Left lung (tissue), 4 donors: ENCODE measurements at regions not wholly inside any gene's neighbourhood (a gene's known extent, or its start where the extent isn't known, plus 50 kb on each side); places are given as distances from the start of the nearest gene placed in this dataset.

Source experiments
- ATAC-seq: fragments of 200-7000 bp; cut with Tn5 transposase; one replicate; pipeline ENCODE4 v1.9.1; 2020; ENCODE audit warnings: moderate library complexity
- DNase-seq, 4 donors: peaks; one replicate each; pipeline ENCODE4 v3.0.0-alpha.2; 2013 to 2020
- H3K27ac ChIP-seq, 2 donors: fragments of 200-600 bp; sonication (generic) in 1 of 2; one replicate each; pipeline versions ENCODE4 v1.5.0 to v1.8.0; 2020 to 2021
- H3K27me3 ChIP-seq, 2 donors: fragments of 200-600 bp; sonication (generic) in 1 of 2; one replicate each; pipeline versions ENCODE4 v1.5.0 to v1.8.0; 2020 to 2021
- H3K36me3 ChIP-seq, 2 donors: fragments of 200-600 bp; sonication (generic) in 1 of 2; one replicate each; pipeline versions ENCODE4 v1.5.0 to v1.8.0; 2020 to 2021
- H3K4me1 ChIP-seq, 2 donors: fragments of 200-600 bp; one replicate each; pipeline ENCODE4 v1.8.0; 2021
- H3K4me3 ChIP-seq, 2 donors: fragments of 200-600 bp; sonication (generic) in 1 of 2; one replicate each; pipeline versions ENCODE4 v1.5.0 to v1.8.0; 2020 to 2021; ENCODE audit warnings: mild to moderate bottlenecking in 1 of 2
- H3K9me3 ChIP-seq, 2 donors: fragments of 200-600 bp; sonication (generic) in 1 of 2; one replicate each; pipeline versions ENCODE4 v1.5.0 to v1.8.0; 2020 to 2021
- intact Hi-C, 2 donors: fragments of 100-400 bp; cut with DNase I; formaldehyde crosslinking; loops; one replicate each; pipeline versions ENCODE4 v1.11.2 to v1.14.2; 2022
- TF ChIP-seq, protein P1 (sequence below), 2 donors: fragments of 200-600 bp; sonication (generic) in 1 of 2; IDR thresholded peaks; one replicate each; pipeline versions ENCODE4 v1.5.0 to v1.8.0; 2021; ENCODE audit warnings: antibody characterized with exemption in 2 of 2
- donor health status: DM: no; HTN: yes; CAD: no.
- donor health status: DM: no; HTN: no; CAD: no.

GRCh38 chr4:83660578-83660977 is 124.7 kb downstream of the GPAT3 start:
- DNase-seq (no peak), ATAC-seq (no peak)
- H3K27ac ChIP-seq: no peak overlapping the region
- H3K36me3 ChIP-seq: no peaks in the 10 kb centered on the region
- H3K9me3 ChIP-seq: no peaks in the 10 kb centered on the region
- no peaks in the 10 kb centered on the region for H3K4me1 ChIP-seq
- H3K4me3 ChIP-seq: no peak overlapping the region
- intact Hi-C loops: no loop called here
- TF ChIP-seq, protein P1, sequence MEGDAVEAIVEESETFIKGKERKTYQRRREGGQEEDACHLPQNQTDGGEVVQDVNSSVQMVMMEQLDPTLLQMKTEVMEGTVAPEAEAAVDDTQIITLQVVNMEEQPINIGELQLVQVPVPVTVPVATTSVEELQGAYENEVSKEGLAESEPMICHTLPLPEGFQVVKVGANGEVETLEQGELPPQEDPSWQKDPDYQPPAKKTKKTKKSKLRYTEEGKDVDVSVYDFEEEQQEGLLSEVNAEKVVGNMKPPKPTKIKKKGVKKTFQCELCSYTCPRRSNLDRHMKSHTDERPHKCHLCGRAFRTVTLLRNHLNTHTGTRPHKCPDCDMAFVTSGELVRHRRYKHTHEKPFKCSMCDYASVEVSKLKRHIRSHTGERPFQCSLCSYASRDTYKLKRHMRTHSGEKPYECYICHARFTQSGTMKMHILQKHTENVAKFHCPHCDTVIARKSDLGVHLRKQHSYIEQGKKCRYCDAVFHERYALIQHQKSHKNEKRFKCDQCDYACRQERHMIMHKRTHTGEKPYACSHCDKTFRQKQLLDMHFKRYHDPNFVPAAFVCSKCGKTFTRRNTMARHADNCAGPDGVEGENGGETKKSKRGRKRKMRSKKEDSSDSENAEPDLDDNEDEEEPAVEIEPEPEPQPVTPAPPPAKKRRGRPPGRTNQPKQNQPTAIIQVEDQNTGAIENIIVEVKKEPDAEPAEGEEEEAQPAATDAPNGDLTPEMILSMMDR (IDR thresholded peaks at IDR 0.05): no peak
- H3K27me3 ChIP-seq: peaks cover 0 to 2% of the 10 kb centered on the region in 2 donors

- ATAC-seq: peak; percentile 42
- TF ChIP-seq, protein P1 (IDR thresholded peaks at IDR 0.05): no peak
These were observed 122.9 kb downstream of the GPAT3 start for GRCh38 chr4:83658806-83659205.

GRCh38 chr4:83657336-83657735 is 121.4 kb downstream of the GPAT3 start:
- Histone ChIP-seq H3K27me3 (peaks cover 0 to 14% of the 10 kb centered on the region in 2 donors), H3K36me3 (no peaks in the 10 kb centered on the region), H3K4me1 (no peaks in the 10 kb centered on the region), H3K9me3 (no peaks in the 10 kb centered on the region), H3K27ac (no peak overlapping the region), H3K4me3 (no peak overlapping the region)
- TF ChIP-seq, protein P1 (IDR thresholded peaks at IDR 0.05): no peak
- intact Hi-C loops: no loop called here
- no peak for ATAC-seq
- no peak for DNase-seq

More at GRCh38 chr4:83658806-83659205, 122.9 kb downstream of the GPAT3 start:
- Histone ChIP-seq H3K4me3 (no peak overlapping the region), H3K9me3 (no peaks in the 10 kb centered on the region), H3K27me3 (peaks cover 0 to 6% of the 10 kb centered on the region in 2 donors), H3K4me1 (no peaks in the 10 kb centered on the region), H3K27ac (no peak overlapping the region), H3K36me3 (no peaks in the 10 kb centered on the region)
- no peak for DNase-seq
- intact Hi-C loops: no loop called here
